ENCODE measurements at regions not wholly inside any gene's neighbourhood (a gene's known extent, or its start where the extent isn't known, plus 50 kb on each side); places are given as distances from the start of the nearest gene placed in this dataset.

- Histone ChIP-seq H2BK120ac (ENCODE audit: low read depth, low read length) (no peak overlapping the region), H2BK5ac (ENCODE audit: low read depth, low read length, poor library complexity, severe bottlenecking) (no peak overlapping the region), H3K9ac (ENCODE audit: low read length) (peak overlapping the region; percentile 0), H3K14ac (ENCODE audit: low read length in 2 of 2) (no peak overlapping the region), H2AFZ (ENCODE audit: low read depth, low read length) (no peak overlapping the region), H3K36me3 (ENCODE audit: control insufficient read depth in 1 of 2, insufficient read depth in 2 of 2, low read depth in 1 of 2, low read length in 2 of 2) (no peaks in the 10 kb centered on the region), H3K4ac (ENCODE audit: low read depth in 1 of 2, low read length in 2 of 2) (no peak overlapping the region), H3K4me1 (ENCODE audit: control insufficient read depth, insufficient read depth, low read depth, low read length) (peaks cover 2% of the 10 kb centered on the region), H3K4me2 (ENCODE audit: low read length, poor library complexity, severe bottlenecking) (no peak overlapping the region), H2AK5ac (ENCODE audit: low read length, severe bottlenecking) (no peak overlapping the region), H4K91ac (ENCODE audit: low read length) (no peak overlapping the region), H3K27ac (ENCODE audit: low read length, poor library complexity, severe bottlenecking) (no peak overlapping the region), H3K9me3 (ENCODE audit: control insufficient read depth, low read length) (no peaks in the 10 kb centered on the region), H2BK12ac (ENCODE audit: low read length in 2 of 2) (no peak overlapping the region), H3K27me3 (ENCODE audit: control insufficient read depth in 1 of 2, insufficient read depth in 1 of 2, low read length in 2 of 2) (no peaks in the 10 kb centered on the region), H2BK15ac (ENCODE audit: low read depth, poor library complexity, severe bottlenecking) (no peak overlapping the region), H3K4me3 (ENCODE audit: insufficient read depth in 1 of 2, low read depth in 1 of 2, low read length in 2 of 2) (no peak overlapping the region), H4K8ac (ENCODE audit: low read length) (no peak overlapping the region), H3K18ac (ENCODE audit: low read depth in 1 of 2, low read length in 2 of 2) (no peak overlapping the region), H3K23ac (ENCODE audit: low read length in 2 of 2) (no peak overlapping the region), H3K79me1 (replicated peaks; ENCODE audit: low read length, poor library complexity, severe bottlenecking) (no peaks in the 10 kb centered on the region)
- WGBS = 40% methylated on average over 2 of the region's 3 CpGs
- peak; percentile 50 for DNase-seq
Observed at GRCh38 chr2:45134726-45135125, 125.5 kb upstream of the SIX2 start.

- H2BK120ac ChIP-seq (ENCODE audit: low read depth, low read length) = no peak overlapping the region
- no peak overlapping the region for H4K91ac ChIP-seq (ENCODE audit: low read length)
- H3K4me3 ChIP-seq (ENCODE audit: insufficient read depth in 1 of 2, low read depth in 1 of 2, low read length in 2 of 2) = no peak overlapping the region
- H3K14ac ChIP-seq (ENCODE audit: low read length in 2 of 2) = no peak overlapping the region
- no peak overlapping the region for H3K23ac ChIP-seq (ENCODE audit: low read length in 2 of 2)
- no peak overlapping the region for H2BK15ac ChIP-seq (ENCODE audit: low read depth, poor library complexity, severe bottlenecking)
- H3K4me1 ChIP-seq (ENCODE audit: control insufficient read depth, insufficient read depth, low read depth, low read length) = peaks cover 3% of the 10 kb centered on the region
- no peak overlapping the region for H3K18ac ChIP-seq (ENCODE audit: low read depth in 1 of 2, low read length in 2 of 2)
- no peaks in the 10 kb centered on the region for H3K27me3 ChIP-seq (ENCODE audit: control insufficient read depth in 1 of 2, insufficient read depth in 1 of 2, low read length in 2 of 2)
- WGBS = no CpG with 5 or more reads among the region's 1 CpG
- no peak overlapping the region for H2BK5ac ChIP-seq (ENCODE audit: low read depth, low read length, poor library complexity, severe bottlenecking)
- no peak overlapping the region for H2AK5ac ChIP-seq (ENCODE audit: low read length, severe bottlenecking)
- no peak overlapping the region for H2BK12ac ChIP-seq (ENCODE audit: low read length in 2 of 2)
- no peak for DNase-seq
- H3K4me2 ChIP-seq (ENCODE audit: low read length, poor library complexity, severe bottlenecking) = no peak overlapping the region
- no peaks in the 10 kb centered on the region for H3K36me3 ChIP-seq (ENCODE audit: control insufficient read depth in 1 of 2, insufficient read depth in 2 of 2, low read depth in 1 of 2, low read length in 2 of 2)
- H3K27ac ChIP-seq (ENCODE audit: low read length, poor library complexity, severe bottlenecking) = no peak overlapping the region
- H3K9me3 ChIP-seq (ENCODE audit: control insufficient read depth, low read length) = no peaks in the 10 kb centered on the region
- H4K8ac ChIP-seq (ENCODE audit: low read length) = no peak overlapping the region
- no peak overlapping the region for H2AFZ ChIP-seq (ENCODE audit: low read depth, low read length)
- H3K4ac ChIP-seq (ENCODE audit: low read depth in 1 of 2, low read length in 2 of 2) = no peak overlapping the region
- no peaks in the 10 kb centered on the region for H3K79me1 ChIP-seq (replicated peaks; ENCODE audit: low read length, poor library complexity, severe bottlenecking)
- no peak overlapping the region for H3K9ac ChIP-seq (ENCODE audit: low read length)
Observed at GRCh38 chr2:45134014-45134413, 124.8 kb upstream of the SIX2 start.

DNA sequence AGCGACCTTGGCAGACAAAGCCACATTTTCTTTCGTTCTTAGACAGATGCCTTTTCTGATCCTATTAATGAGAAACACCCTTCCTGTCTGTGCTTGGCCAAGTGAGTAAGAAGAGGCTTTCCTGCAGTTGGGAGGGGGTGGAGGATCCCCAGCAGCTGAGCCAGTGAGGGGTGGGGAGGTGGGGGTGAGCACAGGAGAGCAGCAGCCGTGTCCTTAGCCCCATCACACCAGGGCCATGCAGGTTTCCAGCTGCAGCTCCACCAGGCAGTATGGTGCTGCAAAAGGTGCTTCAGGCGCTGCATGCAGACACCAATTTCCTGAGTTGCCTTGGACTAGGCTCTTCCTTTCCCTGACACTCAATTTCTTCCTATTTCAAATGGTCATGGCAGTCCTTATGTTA lies 123.3 kb upstream of the SIX2 start:
- H3K14ac ChIP-seq (ENCODE audit: low read length in 2 of 2) = no peak overlapping the region
- H2BK12ac ChIP-seq (ENCODE audit: low read length in 2 of 2) = no peak overlapping the region
- no peak for DNase-seq
- no peaks in the 10 kb centered on the region for H3K9me3 ChIP-seq (ENCODE audit: control insufficient read depth, low read length)
- H2BK5ac ChIP-seq (ENCODE audit: low read depth, low read length, poor library complexity, severe bottlenecking) = no peak overlapping the region
- H2BK120ac ChIP-seq (ENCODE audit: low read depth, low read length) = no peak overlapping the region
- no peak overlapping the region for H3K4me3 ChIP-seq (ENCODE audit: insufficient read depth in 1 of 2, low read depth in 1 of 2, low read length in 2 of 2)
- H3K18ac ChIP-seq (ENCODE audit: low read depth in 1 of 2, low read length in 2 of 2) = no peak overlapping the region
- 84% methylated on average over 4 of the region's 4 CpGs for WGBS
- no peaks in the 10 kb centered on the region for H3K36me3 ChIP-seq (ENCODE audit: control insufficient read depth in 1 of 2, insufficient read depth in 2 of 2, low read depth in 1 of 2, low read length in 2 of 2)
- H2AK5ac ChIP-seq (ENCODE audit: low read length, severe bottlenecking) = no peak overlapping the region
- peaks cover 6% of the 10 kb centered on the region for H3K4me1 ChIP-seq (ENCODE audit: control insufficient read depth, insufficient read depth, low read depth, low read length)
- no peaks in the 10 kb centered on the region for H3K27me3 ChIP-seq (ENCODE audit: control insufficient read depth in 1 of 2, insufficient read depth in 1 of 2, low read length in 2 of 2)
- no peak overlapping the region for H2BK15ac ChIP-seq (ENCODE audit: low read depth, poor library complexity, severe bottlenecking)
- no peak overlapping the region for H3K23ac ChIP-seq (ENCODE audit: low read length in 2 of 2)
- H4K8ac ChIP-seq (ENCODE audit: low read length) = no peak overlapping the region
- no peak overlapping the region for H3K9ac ChIP-seq (ENCODE audit: low read length)
- no peak overlapping the region for H3K4ac ChIP-seq (ENCODE audit: low read depth in 1 of 2, low read length in 2 of 2)
- no peak overlapping the region for H3K27ac ChIP-seq (ENCODE audit: low read length, poor library complexity, severe bottlenecking)
- no peak overlapping the region for H2AFZ ChIP-seq (ENCODE audit: low read depth, low read length)
- H3K79me1 ChIP-seq (replicated peaks; ENCODE audit: low read length, poor library complexity, severe bottlenecking) = no peaks in the 10 kb centered on the region
- H4K91ac ChIP-seq (ENCODE audit: low read length) = no peak overlapping the region
- no peak overlapping the region for H3K4me2 ChIP-seq (ENCODE audit: low read length, poor library complexity, severe bottlenecking)

DNA sequence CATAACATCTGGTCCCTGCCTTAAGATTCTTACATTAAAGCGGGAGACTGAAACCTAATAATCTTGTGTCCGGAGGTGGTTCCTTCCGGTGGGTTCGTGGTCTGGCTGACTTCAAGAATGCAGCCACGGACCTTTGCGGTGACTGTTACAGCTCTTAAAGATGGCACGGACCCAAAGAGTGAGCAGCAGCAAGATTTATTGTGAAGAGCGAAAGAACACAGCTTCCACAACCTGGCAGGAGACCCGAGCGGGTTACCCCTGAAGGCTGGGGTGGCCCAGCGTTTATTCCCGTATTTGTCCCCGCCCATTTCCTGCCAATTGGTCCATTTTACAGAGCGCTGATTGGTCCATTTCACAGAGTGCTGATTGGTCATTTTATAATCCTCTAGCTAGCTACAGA lies 122.3 kb upstream of the SIX2 start:
- Histone ChIP-seq H2AK5ac (ENCODE audit: low read length, severe bottlenecking) (no peak overlapping the region), H3K4me3 (ENCODE audit: insufficient read depth in 1 of 2, low read depth in 1 of 2, low read length in 2 of 2) (no peak overlapping the region), H3K36me3 (ENCODE audit: control insufficient read depth in 1 of 2, insufficient read depth in 2 of 2, low read depth in 1 of 2, low read length in 2 of 2) (no peaks in the 10 kb centered on the region), H2BK120ac (ENCODE audit: low read depth, low read length) (no peak overlapping the region), H3K27ac (ENCODE audit: low read length, poor library complexity, severe bottlenecking) (no peak overlapping the region), H3K79me1 (replicated peaks; ENCODE audit: low read length, poor library complexity, severe bottlenecking) (no peaks in the 10 kb centered on the region), H3K9me3 (ENCODE audit: control insufficient read depth, low read length) (no peaks in the 10 kb centered on the region), H3K4me1 (ENCODE audit: control insufficient read depth, insufficient read depth, low read depth, low read length) (peaks cover 6% of the 10 kb centered on the region), H3K23ac (ENCODE audit: low read length in 2 of 2) (no peak overlapping the region), H3K9ac (ENCODE audit: low read length) (no peak overlapping the region), H2BK15ac (ENCODE audit: low read depth, poor library complexity, severe bottlenecking) (no peak overlapping the region), H2AFZ (ENCODE audit: low read depth, low read length) (no peak overlapping the region), H3K4me2 (ENCODE audit: low read length, poor library complexity, severe bottlenecking) (no peak overlapping the region), H4K8ac (ENCODE audit: low read length) (no peak overlapping the region), H3K27me3 (ENCODE audit: control insufficient read depth in 1 of 2, insufficient read depth in 1 of 2, low read length in 2 of 2) (no peaks in the 10 kb centered on the region), H3K14ac (ENCODE audit: low read length in 2 of 2) (no peak overlapping the region), H3K4ac (ENCODE audit: low read depth in 1 of 2, low read length in 2 of 2) (no peak overlapping the region), H4K91ac (ENCODE audit: low read length) (no peak overlapping the region), H2BK12ac (ENCODE audit: low read length in 2 of 2) (no peak overlapping the region), H2BK5ac (ENCODE audit: low read depth, low read length, poor library complexity, severe bottlenecking) (no peak overlapping the region), H3K18ac (ENCODE audit: low read depth in 1 of 2, low read length in 2 of 2) (no peak overlapping the region)
- 92% methylated on average over 14 of the region's 14 CpGs for WGBS
- no peak for DNase-seq
